ENCODE measurements at regions not wholly inside any gene's neighbourhood (a gene's known extent, or its start where the extent isn't known, plus 50 kb on each side); places are given as distances from the start of the nearest gene placed in this dataset.
"Not testable (repeated sequence)": the region's sequence is repeated elsewhere in the genome, so short reads cannot be mapped to it uniquely, and the experiment has no call there.

- no peak for TF ChIP-seq CTCF (IDR thresholded peaks at IDR 0.05)
- Histone ChIP-seq H3K4me3 (no peak overlapping the region), H3K36me3 (no peaks in the 10 kb centered on the region), H3K27me3 (replicated peaks; ENCODE audit: insufficient read depth) (no peaks in the 10 kb centered on the region), H3K27ac (no peak overlapping the region), H3K4me1 (ENCODE audit: control insufficient read depth in 1 of 2, low read depth in 2 of 2) (no peaks in the 10 kb centered on the region), H3K9me3 (no peaks in the 10 kb centered on the region)
- no peak for DNase-seq (ENCODE audit: low spot score)
- no peak for ATAC-seq (ENCODE audit: insufficient number of reproducible peaks, low FRiP score, low read depth)
Observed at GRCh38 chr5:120174089-120174488, 290.0 kb upstream of the PRR16 start.

GRCh38 chr5:120181238-120181637 lies 282.9 kb upstream of the PRR16 start:
- not testable (repeated sequence) for H3K4me3 ChIP-seq; ATAC-seq (ENCODE audit: insufficient number of reproducible peaks, low FRiP score, low read depth); DNase-seq (ENCODE audit: low spot score); H3K4me1 ChIP-seq (ENCODE audit: control insufficient read depth in 1 of 2, low read depth in 2 of 2); H3K36me3 ChIP-seq; H3K9me3 ChIP-seq; H3K27ac ChIP-seq; H3K27me3 ChIP-seq (replicated peaks; ENCODE audit: insufficient read depth)

- H3K27ac ChIP-seq; H3K4me1 ChIP-seq (ENCODE audit: control insufficient read depth in 1 of 2, low read depth in 2 of 2); ATAC-seq (ENCODE audit: insufficient number of reproducible peaks, low FRiP score, low read depth); H3K27me3 ChIP-seq (replicated peaks; ENCODE audit: insufficient read depth); H3K36me3 ChIP-seq; H3K9me3 ChIP-seq; H3K4me3 ChIP-seq; DNase-seq (ENCODE audit: low spot score): not testable (repeated sequence)
Observed at GRCh38 chr5:120194650-120195049, 269.4 kb upstream of the PRR16 start.

GRCh38 chr5:120199559-120199958 lies 264.5 kb upstream of the PRR16 start:
- no peak for TF ChIP-seq CTCF (IDR thresholded peaks at IDR 0.05)
- no peak for DNase-seq (ENCODE audit: low spot score)
- Histone ChIP-seq H3K36me3 (no peaks in the 10 kb centered on the region), H3K4me1 (ENCODE audit: control insufficient read depth in 1 of 2, low read depth in 2 of 2) (no peaks in the 10 kb centered on the region), H3K4me3 (no peak overlapping the region), H3K27me3 (replicated peaks; ENCODE audit: insufficient read depth) (no peaks in the 10 kb centered on the region), H3K9me3 (no peaks in the 10 kb centered on the region), H3K27ac (no peak overlapping the region)
- no peak for ATAC-seq (ENCODE audit: insufficient number of reproducible peaks, low FRiP score, low read depth)

- ATAC-seq (ENCODE audit: insufficient number of reproducible peaks, low FRiP score, low read depth), result no peak
- no peak for TF ChIP-seq CTCF (IDR thresholded peaks at IDR 0.05)
Observed at GRCh38 chr5:120207129-120207528, 257.0 kb upstream of the PRR16 start.

GRCh38 chr5:120217001-120217400 lies 247.1 kb upstream of the PRR16 start:
- H3K4me1 ChIP-seq (ENCODE audit: control insufficient read depth in 1 of 2, low read depth in 2 of 2), result no peaks in the 10 kb centered on the region
- DNase-seq (ENCODE audit: low spot score) (no peak), ATAC-seq (ENCODE audit: insufficient number of reproducible peaks, low FRiP score, low read depth) (no peak)
- no peaks in the 10 kb centered on the region for H3K9me3 ChIP-seq
- no peak overlapping the region for H3K4me3 ChIP-seq
- TF ChIP-seq CTCF (IDR thresholded peaks at IDR 0.05), result no peak
- no peaks in the 10 kb centered on the region for H3K36me3 ChIP-seq
- no peaks in the 10 kb centered on the region for H3K27me3 ChIP-seq (replicated peaks; ENCODE audit: insufficient read depth)
- no peak overlapping the region for H3K27ac ChIP-seq

More at GRCh38 chr5:120207129-120207528, 257.0 kb upstream of the PRR16 start:
- no peaks in the 10 kb centered on the region for H3K9me3 ChIP-seq
- no peaks in the 10 kb centered on the region for H3K27me3 ChIP-seq (replicated peaks; ENCODE audit: insufficient read depth)
- no peak overlapping the region for H3K27ac ChIP-seq
- H3K4me3 ChIP-seq, result no peak overlapping the region
- no peaks in the 10 kb centered on the region for H3K36me3 ChIP-seq
- no peak for DNase-seq (ENCODE audit: low spot score)
- no peaks in the 10 kb centered on the region for H3K4me1 ChIP-seq (ENCODE audit: control insufficient read depth in 1 of 2, low read depth in 2 of 2)
